ENCODE measurements at regions not wholly inside any gene's neighbourhood (a gene's known extent, or its start where the extent isn't known, plus 50 kb on each side); places are given as distances from the start of the nearest gene placed in this dataset.
"Not testable (repeated sequence)": the region's sequence is repeated elsewhere in the genome, so short reads cannot be mapped to it uniquely, and the experiment has no call there.

DNA sequence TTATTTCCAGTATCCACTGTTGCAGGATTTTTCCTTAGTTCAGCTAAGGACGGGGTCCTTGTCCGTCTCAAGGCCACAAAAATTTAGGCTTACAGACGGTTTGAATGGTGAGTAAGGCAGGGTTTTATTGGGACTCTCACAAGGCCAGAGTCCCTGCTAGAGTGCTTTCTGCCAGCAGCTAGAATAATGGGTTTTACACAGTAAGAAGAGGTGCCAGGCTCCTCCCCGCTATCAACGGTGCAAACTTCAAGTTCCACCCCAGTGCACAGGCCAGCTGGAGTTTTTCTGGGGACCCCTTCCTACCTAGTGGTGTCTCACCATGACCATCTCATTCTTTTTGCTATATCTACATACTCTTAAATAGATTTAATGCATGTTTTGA is 198.5 kb upstream of the KCTD7 start:
- no peak for ATAC-seq (ENCODE audit: low read depth)
- ChIA-PET POLR2A (no interaction called here), CTCF (no interaction called here)
- Mint-ChIP-seq H3K27me3 (no peaks in the 10 kb centered on the region), H3K4me1 (no peaks in the 10 kb centered on the region), H3K4me3 (no peak overlapping the region), H3K27ac (no peak overlapping the region), H3K9me3 (no peaks in the 10 kb centered on the region), H3K36me3 (ENCODE audit: low read depth) (peaks cover 49% of the 10 kb centered on the region)
- no peak for TF ChIP-seq CTCF (IDR thresholded peaks at IDR 0.05)
- no peak for DNase-seq
- intact Hi-C loops (cut with micrococcal nuclease), result no loop called here

- intact Hi-C loops (cut with micrococcal nuclease); H3K27ac Mint-ChIP-seq; H3K4me1 Mint-ChIP-seq; H3K4me3 Mint-ChIP-seq; H3K27me3 Mint-ChIP-seq; H3K9me3 Mint-ChIP-seq; DNase-seq; ATAC-seq (ENCODE audit: low read depth); POLR2A ChIA-PET; CTCF ChIA-PET: not testable (repeated sequence)
- H3K36me3 Mint-ChIP-seq (ENCODE audit: low read depth), result peaks cover 26% of the 10 kb centered on the region
Measured at GRCh38 chr7:66438703-66439405, 189.8 kb upstream of the KCTD7 start.

GRCh38 chr7:66442385-66442784 is 186.3 kb upstream of the KCTD7 start:
- Mint-ChIP-seq H3K4me3 (no peak overlapping the region), H3K27me3 (no peaks in the 10 kb centered on the region), H3K27ac (no peak overlapping the region), H3K9me3 (no peaks in the 10 kb centered on the region), H3K4me1 (no peaks in the 10 kb centered on the region), H3K36me3 (ENCODE audit: low read depth) (peaks cover 15% of the 10 kb centered on the region)
- ATAC-seq (ENCODE audit: low read depth) (no peak), DNase-seq (no peak)
- POLR2A ChIA-PET, result no interaction called here
- no peak for TF ChIP-seq CTCF (IDR thresholded peaks at IDR 0.05)
- CTCF ChIA-PET, result no interaction called here
- intact Hi-C loops (cut with micrococcal nuclease), result no loop called here

- POLR2A ChIA-PET, result no interaction called here
- Mint-ChIP-seq H3K9me3 (no peaks in the 10 kb centered on the region), H3K36me3 (ENCODE audit: low read depth) (peaks cover 21% of the 10 kb centered on the region), H3K27ac (no peak overlapping the region), H3K4me1 (no peaks in the 10 kb centered on the region), H3K4me3 (no peak overlapping the region), H3K27me3 (no peaks in the 10 kb centered on the region)
- TF ChIP-seq CTCF (IDR thresholded peaks at IDR 0.05), result no peak
- intact Hi-C loops (cut with micrococcal nuclease), result no loop called here
- CTCF ChIA-PET, result no interaction called here
- ATAC-seq (ENCODE audit: low read depth) (no peak), DNase-seq (no peak)
Measured at GRCh38 chr7:66443946-66444345, 184.7 kb upstream of the KCTD7 start.

DNA sequence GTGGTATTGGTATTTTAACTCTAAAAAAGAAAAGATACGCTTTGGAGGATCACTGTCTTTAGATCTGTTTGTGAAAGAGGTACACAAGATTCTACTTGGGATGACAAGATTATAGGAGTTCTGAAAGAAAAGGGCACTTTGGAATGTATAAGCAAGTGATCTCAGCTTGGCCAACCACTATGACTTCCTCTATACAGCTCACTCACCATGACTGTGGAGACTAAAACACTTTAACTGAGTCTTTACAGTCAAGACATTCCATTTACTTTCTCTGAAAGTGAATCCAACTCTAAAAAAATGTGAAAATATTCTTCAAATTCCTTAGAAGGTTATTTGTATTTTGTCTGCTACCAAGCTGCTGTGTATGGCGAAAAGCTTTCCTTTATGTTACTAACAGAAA is 181.7 kb upstream of the KCTD7 start:
- CTCF ChIA-PET; intact Hi-C loops (cut with micrococcal nuclease); H3K27ac Mint-ChIP-seq; POLR2A ChIA-PET; H3K4me1 Mint-ChIP-seq; ATAC-seq (ENCODE audit: low read depth); DNase-seq; H3K27me3 Mint-ChIP-seq; H3K9me3 Mint-ChIP-seq; H3K4me3 Mint-ChIP-seq: not testable (repeated sequence)
- peaks cover 31% of the 10 kb centered on the region for H3K36me3 Mint-ChIP-seq (ENCODE audit: low read depth)

- H3K4me3 Mint-ChIP-seq; DNase-seq; H3K9me3 Mint-ChIP-seq; intact Hi-C loops (cut with micrococcal nuclease); H3K27me3 Mint-ChIP-seq; ATAC-seq (ENCODE audit: low read depth); H3K27ac Mint-ChIP-seq; POLR2A ChIA-PET: not testable (repeated sequence)
- Mint-ChIP-seq H3K4me1 (peaks cover 18% of the 10 kb centered on the region), H3K36me3 (ENCODE audit: low read depth) (peaks cover 40% of the 10 kb centered on the region)
- CTCF ChIA-PET, result interaction anchor here (0.7 kb wide), 1 partner anchor 74 kb away, joined by 3 read pairs; no protein-coding TSS in a partner anchor
Measured at GRCh38 chr7:66450814-66451213, 177.9 kb upstream of the KCTD7 start.

DNA sequence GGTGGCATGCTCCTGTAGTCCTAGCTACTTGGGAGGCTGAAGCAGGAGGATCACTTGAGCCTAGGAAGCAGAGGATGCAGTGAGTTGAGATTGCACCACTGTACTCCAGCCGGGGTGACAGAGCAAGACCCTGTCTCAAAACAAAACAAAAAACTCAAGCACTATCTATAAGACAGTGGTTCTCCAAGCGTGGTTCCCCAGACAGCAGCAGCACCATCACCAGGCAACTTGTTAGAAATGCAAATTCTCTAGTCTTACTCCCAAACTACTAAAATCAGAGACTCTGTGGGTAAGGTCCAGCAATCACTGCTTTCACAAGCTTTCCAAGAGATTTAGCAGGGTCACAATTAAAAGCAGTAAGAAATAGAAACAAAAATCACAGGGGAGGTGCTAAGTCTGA is 177.0 kb upstream of the KCTD7 start:
- H3K4me3 Mint-ChIP-seq; H3K27ac Mint-ChIP-seq; CTCF ChIA-PET; H3K9me3 Mint-ChIP-seq; DNase-seq; intact Hi-C loops (cut with micrococcal nuclease); H3K27me3 Mint-ChIP-seq; ATAC-seq (ENCODE audit: low read depth): not testable (repeated sequence)
- Mint-ChIP-seq H3K4me1 (peaks cover 18% of the 10 kb centered on the region), H3K36me3 (ENCODE audit: low read depth) (peaks cover 40% of the 10 kb centered on the region)
- POLR2A ChIA-PET, result interaction anchor here (0.6 kb wide), 1 partner anchor 421 kb away, joined by 7 read pairs; no protein-coding TSS in a partner anchor

All from activated B cell treated with CpG ODN at 0.5 μM for 24 hours (primary cell).